Skin epidermis (tissue), 12 donors: ENCODE measurements at regions not wholly inside any gene's neighbourhood (a gene's known extent, or its start where the extent isn't known, plus 50 kb on each side); places are given as distances from the start of the nearest gene placed in this dataset.
"Not testable (repeated sequence)": the region's sequence is repeated elsewhere in the genome, so short reads cannot be mapped to it uniquely, and the experiment has no call there.

Source experiments
- H3K27ac ChIP-seq, 21 experiments: fragments of 200-600 bp; sonication (generic) in 11 of 21; one replicate each; pipeline ENCODE4 v1.5.0; 2020; ENCODE audit warnings: mild to moderate bottlenecking in 3 of 21, inconsistent platforms in 2 of 21, moderate library complexity in 2 of 21
- H3K4me3 ChIP-seq, 7 experiments: fragments of 200-600 bp; sonication (generic) in 2 of 7; one replicate each; pipeline ENCODE4 v1.5.0; 2020; ENCODE audit warnings: inconsistent platforms in 2 of 7, mild to moderate bottlenecking in 2 of 7, moderate library complexity in 1 of 7

DNA sequence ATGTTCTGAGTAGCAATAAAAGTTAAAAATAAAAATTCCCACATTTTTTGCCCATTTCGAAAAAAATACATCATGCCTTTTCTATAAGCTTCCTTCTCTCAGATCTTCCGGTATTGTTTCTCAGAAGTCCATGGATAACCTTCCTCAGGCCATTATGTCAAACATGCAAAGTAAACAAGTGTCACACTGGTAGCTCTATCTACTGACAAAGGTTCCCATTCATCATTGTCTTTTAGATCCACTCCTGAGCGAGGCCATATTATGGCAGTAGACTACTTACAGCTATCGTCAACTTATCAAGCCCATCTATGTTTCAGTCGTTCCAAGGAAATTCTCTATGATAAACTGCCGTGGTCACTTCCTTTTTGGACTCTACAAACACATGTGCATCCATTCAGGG is 1068.2 kb downstream of the GLUD2 start:
- no peak overlapping the region for H3K27ac ChIP-seq
- H3K4me3 ChIP-seq, result no peak overlapping the region

DNA sequence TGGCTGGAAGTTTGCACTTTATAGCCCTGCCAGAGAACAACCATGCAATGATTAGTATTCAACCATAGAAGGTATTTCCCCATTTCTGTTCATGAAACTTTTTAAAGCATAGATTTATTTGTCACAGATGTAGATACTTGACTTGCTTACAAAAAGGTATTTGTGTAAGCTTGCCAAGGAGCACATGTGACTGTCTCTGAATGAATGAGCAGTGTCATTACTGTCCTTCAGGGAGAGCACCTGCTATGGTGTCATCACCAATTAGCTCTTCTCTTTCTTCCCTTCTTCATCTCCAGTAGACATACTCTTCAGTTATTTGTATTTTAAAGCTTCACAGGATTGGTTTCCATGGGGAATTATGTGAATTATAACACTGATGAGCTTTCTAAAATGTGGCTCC is 1064.7 kb upstream of the GRIA3 start:
- H3K4me3 ChIP-seq, result no peak overlapping the region
- no peak overlapping the region for H3K27ac ChIP-seq

DNA sequence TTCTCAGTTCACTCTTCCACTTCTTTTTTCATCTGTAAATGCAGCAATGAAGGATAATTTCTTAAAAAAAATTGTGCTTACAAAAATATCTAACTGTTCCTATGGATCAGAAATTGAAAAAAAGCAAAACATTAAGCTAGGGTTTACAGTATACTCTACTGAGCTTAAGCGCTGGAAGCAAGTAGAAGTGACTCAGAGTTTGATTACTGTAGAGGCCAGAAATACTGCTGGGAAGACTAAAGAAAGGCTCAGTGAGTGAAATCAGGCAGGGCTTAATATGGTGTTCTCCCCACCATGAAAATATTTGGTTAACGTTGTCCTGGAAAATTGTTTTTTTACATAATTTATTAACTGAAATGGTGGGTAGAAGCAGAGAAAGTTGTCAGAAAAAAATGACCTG is 1061.8 kb upstream of the GRIA3 start:
- no peak overlapping the region for H3K4me3 ChIP-seq

GRCh38 chrX:122133478-122133877 is 1050.6 kb upstream of the GRIA3 start:
- no peak overlapping the region for H3K4me3 ChIP-seq
- no peak overlapping the region for H3K27ac ChIP-seq

More for the DNA sequence above, 1061.8 kb upstream of the GRIA3 start:
- no peak overlapping the region for H3K27ac ChIP-seq

DNA sequence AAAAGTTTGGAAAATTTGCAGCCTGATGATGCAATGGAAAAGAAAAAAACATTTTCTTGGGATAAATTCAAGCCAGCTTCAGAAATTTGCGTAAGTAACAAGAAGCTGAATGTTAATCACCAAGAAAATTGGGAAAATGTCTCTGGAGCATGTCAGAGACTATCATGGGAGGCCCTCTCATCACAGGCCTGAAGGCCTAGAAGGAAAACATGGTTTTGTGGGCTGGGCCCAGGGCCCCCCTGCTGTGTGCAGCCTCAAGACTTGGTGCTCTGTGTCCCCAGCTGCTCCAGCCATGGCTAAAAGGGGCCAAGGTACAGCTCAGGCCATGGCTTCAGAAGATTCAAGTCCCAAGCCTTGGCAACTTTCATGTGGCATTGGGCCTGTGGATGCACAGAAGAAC is 1049.8 kb upstream of the GRIA3 start:
- peak overlapping the region in 1 of 21 experiments; percentile 19 for H3K27ac ChIP-seq
- H3K4me3 ChIP-seq, result no peak overlapping the region

DNA sequence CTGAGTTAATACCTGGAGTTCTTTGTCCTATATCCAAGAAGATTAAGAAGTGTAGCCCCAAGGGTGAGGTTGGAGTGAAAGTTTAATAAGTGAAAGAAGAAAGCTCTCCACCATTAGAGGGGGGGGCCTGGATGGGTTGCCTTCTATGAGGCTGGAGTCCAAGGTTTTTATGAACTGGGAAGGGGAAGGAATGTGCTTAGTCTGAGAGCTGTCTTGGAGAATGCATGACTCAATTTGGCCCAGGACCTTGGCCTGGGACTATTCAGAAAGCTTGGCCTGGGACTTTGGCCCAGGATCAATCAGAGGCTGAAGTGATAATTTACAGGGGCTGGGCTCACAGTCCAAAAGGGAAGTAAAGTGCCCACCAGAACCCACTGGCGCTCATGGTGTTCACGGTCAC is 1049.0 kb upstream of the GRIA3 start:
- Histone ChIP-seq H3K4me3 (no peak overlapping the region), H3K27ac (no peak overlapping the region)

DNA sequence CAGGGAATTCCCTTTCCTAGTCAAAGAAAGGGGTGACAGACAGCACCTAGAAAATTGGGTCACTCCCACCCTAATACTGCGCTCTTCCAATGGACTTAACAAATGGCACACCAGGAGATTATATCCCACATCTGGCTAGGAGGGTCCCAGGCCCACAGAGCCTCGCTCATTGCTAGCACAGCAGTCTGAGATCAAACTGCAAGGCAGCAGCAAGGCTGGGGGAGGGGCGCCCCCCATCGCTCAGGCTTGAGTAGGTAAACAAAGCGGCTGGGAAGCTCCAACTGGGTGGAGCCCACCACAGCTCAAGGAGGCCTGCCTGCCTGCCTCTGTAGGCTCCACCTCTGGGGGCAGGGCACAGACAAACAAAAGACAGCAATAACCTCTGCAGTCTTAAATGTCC is 1043.9 kb upstream of the GRIA3 start:
- H3K27ac ChIP-seq, result not testable (repeated sequence)

DNA sequence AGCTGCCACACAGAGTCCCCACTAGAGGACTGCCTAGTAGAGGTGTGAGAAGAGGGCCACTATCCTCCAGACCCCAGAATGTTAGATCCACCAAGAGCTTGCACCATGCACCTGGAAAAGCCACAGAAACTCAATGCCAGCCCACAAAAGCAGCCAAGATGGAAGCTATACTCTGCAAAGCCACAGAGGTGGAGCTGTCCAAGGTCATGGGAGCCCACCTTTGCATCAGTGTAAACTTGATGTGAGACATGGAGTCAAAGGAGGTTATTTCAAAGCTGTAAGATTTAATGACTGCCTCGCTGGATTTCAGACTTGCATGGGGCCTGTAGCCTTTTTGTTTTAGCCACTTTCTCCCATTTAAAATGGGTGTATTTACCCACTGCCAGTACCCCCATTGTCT is 1030.1 kb upstream of the GRIA3 start:
- no peak overlapping the region for H3K4me3 ChIP-seq
- no peak overlapping the region for H3K27ac ChIP-seq

More for the DNA sequence above, 1043.9 kb upstream of the GRIA3 start:
- H3K4me3 ChIP-seq, result not testable (repeated sequence)

GRCh38 chrX:122168241-122168640 is 1015.8 kb upstream of the GRIA3 start:
- no peak overlapping the region for H3K4me3 ChIP-seq
- H3K27ac ChIP-seq, result no peak overlapping the region

DNA sequence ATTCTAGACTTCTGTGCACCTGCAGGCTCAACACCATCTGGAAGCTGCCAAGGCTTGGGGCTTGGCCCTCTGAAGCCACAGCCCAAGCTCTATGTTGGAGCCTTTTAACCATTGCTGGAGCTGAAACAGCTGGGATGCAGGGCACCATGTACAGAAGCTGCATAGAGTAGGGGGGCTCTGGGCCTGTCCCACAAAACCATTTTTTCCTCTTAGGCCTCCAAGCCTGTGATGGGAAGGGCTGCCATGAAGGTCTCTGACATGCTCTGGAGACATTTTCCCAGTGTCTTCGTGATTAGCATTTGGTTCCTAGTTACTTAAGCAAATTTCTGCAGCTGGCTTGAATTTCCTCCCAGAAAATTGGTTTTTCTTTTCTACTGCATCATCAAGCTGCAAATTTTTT is 999.3 kb upstream of the GRIA3 start:
- H3K4me3 ChIP-seq, result no peak overlapping the region
- no peak overlapping the region for H3K27ac ChIP-seq

DNA sequence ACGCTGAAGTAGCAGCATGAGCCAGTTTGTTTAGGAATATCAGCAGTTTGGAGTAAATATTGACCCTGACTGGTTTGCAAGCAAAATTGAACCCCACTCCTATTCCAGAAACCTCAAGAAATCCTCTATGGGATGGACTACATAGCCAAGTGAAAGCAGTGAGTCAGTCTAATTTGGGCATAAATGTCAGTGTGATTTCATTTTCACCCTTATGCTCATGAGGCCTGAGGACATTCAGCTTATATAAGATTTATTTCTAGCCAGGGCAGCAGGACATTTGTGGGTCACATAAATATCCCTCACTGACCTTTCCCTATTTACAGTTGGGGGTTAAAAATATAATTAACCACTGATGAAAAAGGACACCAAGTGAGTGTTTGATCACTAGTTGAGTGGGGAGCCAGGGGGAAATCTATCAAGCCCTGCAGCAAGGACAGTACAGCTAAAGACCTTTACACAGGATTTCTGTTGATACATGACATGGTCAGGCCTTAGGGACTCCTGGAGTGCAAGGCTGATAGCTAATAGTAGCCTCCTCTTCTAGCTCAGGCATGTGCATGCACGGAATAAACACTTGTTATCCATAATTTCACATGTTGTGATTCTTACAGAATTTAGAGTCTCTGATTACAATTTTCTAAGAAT is 996.9 kb upstream of the GRIA3 start:
- H3K27ac ChIP-seq, result no peak overlapping the region

DNA sequence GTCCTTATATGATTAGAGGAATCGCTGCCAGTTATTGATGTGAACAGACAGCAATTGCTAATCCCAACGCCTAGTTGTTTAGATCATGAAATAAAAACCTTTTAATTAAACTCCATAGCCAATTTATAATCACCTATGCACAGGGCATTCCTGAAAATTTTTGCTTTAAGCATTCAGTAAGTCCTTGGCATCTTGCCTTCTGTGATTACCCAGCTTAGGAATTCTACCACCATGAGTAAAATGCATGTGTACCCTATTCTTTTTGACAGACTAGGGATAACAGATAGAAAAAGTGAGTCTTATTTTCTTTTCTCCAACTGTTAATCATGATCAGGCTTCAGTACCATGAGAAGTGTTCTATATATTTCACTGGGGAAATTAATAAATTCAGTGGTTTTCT is 995.3 kb upstream of the GRIA3 start:
- Histone ChIP-seq H3K4me3 (no peak overlapping the region), H3K27ac (no peak overlapping the region)

More for the DNA sequence above, 996.9 kb upstream of the GRIA3 start:
- no peak overlapping the region for H3K4me3 ChIP-seq

- Histone ChIP-seq H3K27ac (no peak overlapping the region), H3K4me3 (no peak overlapping the region)
Observed at GRCh38 chrX:122196343-122196742, 987.7 kb upstream of the GRIA3 start.

DNA sequence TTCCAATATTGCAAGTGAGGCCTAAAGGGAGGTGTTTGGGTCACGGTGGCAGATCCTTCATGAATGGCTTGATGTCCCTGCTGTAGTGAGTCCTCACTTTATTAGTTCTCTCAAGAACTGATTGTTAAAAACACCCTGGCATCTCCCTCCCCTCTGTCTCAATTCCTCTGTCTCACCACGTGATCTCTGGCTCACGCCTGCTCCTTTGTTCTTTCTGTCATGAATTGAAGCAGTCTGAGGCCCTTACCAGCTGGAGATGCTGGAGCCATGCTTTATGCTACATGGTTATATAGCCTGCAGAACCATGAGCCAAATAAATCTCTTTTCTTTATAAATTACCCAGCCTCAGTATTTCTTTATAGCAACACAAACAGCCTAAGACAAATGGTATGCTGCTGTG is 980.7 kb upstream of the GRIA3 start:
- Histone ChIP-seq H3K4me3 (no peak overlapping the region), H3K27ac (no peak overlapping the region)

GRCh38 chrX:122218666-122219065 is 965.4 kb upstream of the GRIA3 start:
- Histone ChIP-seq H3K27ac (no peak overlapping the region), H3K4me3 (no peak overlapping the region)

DNA sequence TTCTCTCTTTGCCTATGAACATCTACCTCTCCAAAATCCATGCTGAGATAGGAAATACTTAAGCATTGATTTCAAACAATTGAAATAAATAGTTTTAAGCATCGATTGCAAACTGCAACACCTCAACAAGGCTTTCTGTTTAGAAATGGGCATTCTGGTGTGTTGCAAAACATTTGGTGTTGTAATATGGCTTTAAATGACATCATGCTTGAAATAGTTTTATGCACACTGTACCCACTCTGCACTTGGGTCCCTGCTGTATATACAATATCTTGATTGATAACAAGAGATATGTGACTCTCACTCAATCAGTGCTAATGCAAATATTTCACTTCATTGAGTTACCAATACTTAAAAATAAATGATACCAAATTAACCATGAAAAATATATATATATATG is 964.9 kb upstream of the GRIA3 start:
- no peak overlapping the region for H3K27ac ChIP-seq
- H3K4me3 ChIP-seq, result no peak overlapping the region

DNA sequence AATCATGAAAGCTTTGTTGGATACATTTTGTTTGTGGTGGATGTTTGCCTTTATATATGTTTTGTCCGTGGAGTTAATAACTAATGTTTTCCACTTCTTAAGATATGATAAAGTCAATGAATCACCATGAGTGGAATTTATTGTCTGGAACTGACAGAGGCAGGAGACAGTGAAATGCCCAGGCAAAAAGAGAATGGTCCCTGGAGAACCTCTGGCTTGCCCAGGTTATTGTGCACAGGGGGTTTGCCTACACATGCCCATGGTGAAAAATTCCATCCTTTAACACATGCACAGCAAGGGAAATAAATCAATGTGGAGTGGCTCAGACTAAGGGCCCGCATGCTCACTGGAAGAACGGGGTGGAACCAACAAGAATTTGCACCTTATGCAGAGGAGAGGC is 964.3 kb upstream of the GRIA3 start:
- H3K4me3 ChIP-seq, result no peak overlapping the region
- no peak overlapping the region for H3K27ac ChIP-seq

- no peak overlapping the region for H3K4me3 ChIP-seq
- no peak overlapping the region for H3K27ac ChIP-seq
Observed at GRCh38 chrX:122220644-122221373, 963.3 kb upstream of the GRIA3 start.

DNA sequence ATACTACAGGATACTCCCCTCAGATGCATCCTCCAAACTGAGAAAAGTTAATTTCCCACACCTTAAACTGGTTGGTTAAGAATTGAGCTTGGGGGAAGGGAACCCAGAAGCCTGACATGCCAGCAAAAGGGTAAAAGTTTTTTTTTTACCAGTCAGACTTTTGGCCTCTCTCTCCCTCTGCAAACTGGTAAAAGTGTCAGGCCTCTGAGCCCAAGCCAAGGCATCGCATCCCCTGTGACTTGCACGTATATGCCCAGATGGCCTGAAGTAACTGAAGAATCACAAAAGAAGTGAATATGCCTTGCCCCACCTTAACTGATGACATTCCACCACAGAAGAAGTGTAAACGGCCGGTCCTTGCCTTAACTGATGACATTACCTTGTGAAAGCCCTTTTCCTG is 962.3 kb upstream of the GRIA3 start:
- not testable (repeated sequence) for H3K27ac ChIP-seq, H3K4me3 ChIP-seq

DNA sequence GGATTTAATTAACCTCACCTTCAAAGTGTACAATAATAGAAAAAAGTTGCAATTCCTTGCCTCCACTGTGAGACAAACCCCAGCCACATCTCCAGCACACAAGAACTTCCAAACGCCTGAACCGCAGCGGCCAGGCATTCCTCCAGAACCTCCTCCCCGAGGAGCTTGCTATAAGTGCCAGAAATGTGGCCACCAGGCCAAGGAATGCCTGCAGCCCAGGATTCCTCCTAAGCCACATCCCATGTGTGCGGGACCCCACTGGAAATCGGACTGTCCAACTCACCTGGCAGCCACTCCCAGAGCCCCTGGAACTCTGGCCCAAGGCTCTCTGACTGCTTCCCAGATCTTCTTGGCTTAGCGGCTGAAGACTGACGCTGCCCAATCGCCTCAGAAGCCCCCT is 959.9 kb upstream of the GRIA3 start:
- H3K27ac ChIP-seq, H3K4me3 ChIP-seq: not testable (repeated sequence)

- no peak overlapping the region for H3K27ac ChIP-seq
- no peak overlapping the region for H3K4me3 ChIP-seq
Observed at GRCh38 chrX:122238801-122239200, 945.3 kb upstream of the GRIA3 start.

- Histone ChIP-seq H3K27ac (no peak overlapping the region), H3K4me3 (no peak overlapping the region)
Observed at GRCh38 chrX:122241959-122242358, 942.1 kb upstream of the GRIA3 start.
